ENCODE measurements at regions not wholly inside any gene's neighbourhood (a gene's known extent, or its start where the extent isn't known, plus 50 kb on each side); places are given as distances from the start of the nearest gene placed in this dataset.

DNA sequence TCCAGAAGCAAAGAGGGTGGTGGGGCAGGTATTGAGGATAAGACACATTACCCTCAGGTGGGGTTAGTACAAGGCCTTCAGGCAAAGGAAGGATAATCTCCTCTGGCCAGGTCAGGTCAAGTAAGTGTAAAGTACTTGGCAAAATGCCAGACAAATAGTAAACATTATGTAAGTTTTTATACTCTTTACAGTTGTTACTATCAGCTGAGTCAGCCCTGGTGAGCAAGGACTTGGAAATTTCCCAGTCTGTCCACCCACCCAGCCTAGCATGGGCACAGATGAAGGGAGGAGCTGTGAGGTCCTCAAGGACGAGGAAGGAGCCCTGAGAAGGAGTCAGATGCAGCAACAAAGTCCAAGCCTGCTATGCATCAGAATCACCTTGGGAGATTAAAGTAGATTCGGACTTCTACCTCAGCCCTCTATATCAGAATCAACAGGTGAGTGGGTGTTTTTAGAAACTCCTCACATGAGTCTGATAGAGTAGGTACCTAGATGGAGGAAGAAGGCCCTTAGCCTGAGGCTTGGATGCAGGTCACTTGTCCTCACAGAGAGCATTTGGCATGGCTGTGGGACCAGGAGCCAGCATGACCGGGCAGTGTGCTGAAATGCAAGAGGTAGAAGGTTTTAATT is 50.2 kb upstream of the BARX1 start:
- DNase-seq (ENCODE audit: low read depth, low spot score) = no peak

More for the DNA sequence above, 50.2 kb upstream of the BARX1 start:
- no peak overlapping the region for H2AFZ ChIP-seq (ENCODE audit: low read depth, low read length)
- no peaks in the 10 kb centered on the region for H3K9me3 ChIP-seq (replicated peaks; ENCODE audit: control insufficient read depth, insufficient read depth, low read length)
- no peaks in the 10 kb centered on the region for H3K9me1 ChIP-seq (replicated peaks; ENCODE audit: control insufficient read depth, extremely low read depth, insufficient read depth, low read length)
- BruUV-seq (replicated peaks) = no TSS peak
- no peak overlapping the region for H3K27ac ChIP-seq (ENCODE audit: insufficient read depth, low read depth, low read length)
- intact Hi-C loops (cut with micrococcal nuclease) (no loop called here), dilution Hi-C loops (cut with MboI; ENCODE audit: extremely low pct_ligation_motif_present, low sequenced_read_pairs) (no loop called here)
- CTCF ChIA-PET = interaction anchor here (5.4 kb wide), 1 partner anchor 9 kb away, joined by 61 read pairs; no protein-coding TSS in a partner anchor
- POLR2A ChIA-PET = no interaction called here
- H3K79me2 ChIP-seq (ENCODE audit: control insufficient read depth, insufficient read depth, low read length) = no peaks in the 10 kb centered on the region
- no peak overlapping the region for H3K4me2 ChIP-seq (ENCODE audit: insufficient read depth, low read length)
- peaks cover 5 to 13% of the 10 kb centered on the region in 2 experiments for H3K27me3 ChIP-seq (ENCODE audit: control insufficient read depth in 2 of 2, insufficient read depth in 2 of 2, low read length in 2 of 2)
- no peak overlapping the region for H3K9ac ChIP-seq (replicated peaks; ENCODE audit: extremely low read depth, insufficient read depth, low read length)
- H4K20me1 ChIP-seq (replicated peaks; ENCODE audit: control insufficient read depth, extremely low read depth, insufficient read depth, low read length) = no peaks in the 10 kb centered on the region
- H3K4me3 ChIP-seq (replicated peaks in 1 of 3; ENCODE audit: insufficient read depth in 1 of 3, low read depth in 1 of 3, low read length in 3 of 3) = no peak overlapping the region
- no peaks in the 10 kb centered on the region for H3K4me1 ChIP-seq (ENCODE audit: control insufficient read depth, extremely low read depth, insufficient read depth, low read length)
- TF ChIP-seq MYC (IDR thresholded peaks at IDR 0.05; ENCODE audit: low read depth, low read length) = no peak
- TF ChIP-seq, protein P1, sequence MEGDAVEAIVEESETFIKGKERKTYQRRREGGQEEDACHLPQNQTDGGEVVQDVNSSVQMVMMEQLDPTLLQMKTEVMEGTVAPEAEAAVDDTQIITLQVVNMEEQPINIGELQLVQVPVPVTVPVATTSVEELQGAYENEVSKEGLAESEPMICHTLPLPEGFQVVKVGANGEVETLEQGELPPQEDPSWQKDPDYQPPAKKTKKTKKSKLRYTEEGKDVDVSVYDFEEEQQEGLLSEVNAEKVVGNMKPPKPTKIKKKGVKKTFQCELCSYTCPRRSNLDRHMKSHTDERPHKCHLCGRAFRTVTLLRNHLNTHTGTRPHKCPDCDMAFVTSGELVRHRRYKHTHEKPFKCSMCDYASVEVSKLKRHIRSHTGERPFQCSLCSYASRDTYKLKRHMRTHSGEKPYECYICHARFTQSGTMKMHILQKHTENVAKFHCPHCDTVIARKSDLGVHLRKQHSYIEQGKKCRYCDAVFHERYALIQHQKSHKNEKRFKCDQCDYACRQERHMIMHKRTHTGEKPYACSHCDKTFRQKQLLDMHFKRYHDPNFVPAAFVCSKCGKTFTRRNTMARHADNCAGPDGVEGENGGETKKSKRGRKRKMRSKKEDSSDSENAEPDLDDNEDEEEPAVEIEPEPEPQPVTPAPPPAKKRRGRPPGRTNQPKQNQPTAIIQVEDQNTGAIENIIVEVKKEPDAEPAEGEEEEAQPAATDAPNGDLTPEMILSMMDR (IDR thresholded peaks at IDR 0.05; ENCODE audit: extremely low read depth in 1 of 2, insufficient read depth in 1 of 2, low read depth in 1 of 2, low read length in 2 of 2) = no peak
- TF ChIP-seq, protein P2, sequence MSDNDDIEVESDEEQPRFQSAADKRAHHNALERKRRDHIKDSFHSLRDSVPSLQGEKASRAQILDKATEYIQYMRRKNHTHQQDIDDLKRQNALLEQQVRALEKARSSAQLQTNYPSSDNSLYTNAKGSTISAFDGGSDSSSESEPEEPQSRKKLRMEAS (IDR thresholded peaks at IDR 0.05; ENCODE audit: insufficient read depth, insufficient read length) = no peak
- TF ChIP-seq FOS (IDR thresholded peaks at IDR 0.05; ENCODE audit: borderline replicate concordance, insufficient read depth, low read length) = no peak
- TF ChIP-seq JUN (IDR thresholded peaks at IDR 0.05; ENCODE audit: borderline replicate concordance, insufficient read depth, insufficient read length, low read depth) = no peak
- TF ChIP-seq GATA2 (IDR thresholded peaks at IDR 0.05; ENCODE audit: insufficient read depth, insufficient read length, low read depth, low read length) = no peak
- no peak for TF ChIP-seq POLR2A (IDR thresholded peaks at IDR 0.05; ENCODE audit: low read depth, low read length)
- no peak for TF ChIP-seq EZH2 (IDR thresholded peaks at IDR 0.05; ENCODE audit: borderline replicate concordance, low read depth, low read length, severe bottlenecking)
- TF ChIP-seq POLR2AphosphoS5 (IDR thresholded peaks at IDR 0.05; ENCODE audit: insufficient read depth, low read depth, low read length) = no peak
- FAIRE-seq = no peak
- H3K36me3 ChIP-seq (ENCODE audit: control insufficient read depth in 2 of 2, extremely low read depth in 1 of 2, insufficient read depth in 2 of 2, low read length in 2 of 2) = no peaks in the 10 kb centered on the region
